Midbrain (tissue), 1 donor: ENCODE measurements at regions not wholly inside any gene's neighbourhood (a gene's known extent, or its start where the extent isn't known, plus 50 kb on each side); places are given as distances from the start of the nearest gene placed in this dataset.

ENCODE experiments used
- DNase-seq: peaks from one replicate; lab custom pipeline; 2025; lab: John Stamatoyannopoulos, UW

DNA sequence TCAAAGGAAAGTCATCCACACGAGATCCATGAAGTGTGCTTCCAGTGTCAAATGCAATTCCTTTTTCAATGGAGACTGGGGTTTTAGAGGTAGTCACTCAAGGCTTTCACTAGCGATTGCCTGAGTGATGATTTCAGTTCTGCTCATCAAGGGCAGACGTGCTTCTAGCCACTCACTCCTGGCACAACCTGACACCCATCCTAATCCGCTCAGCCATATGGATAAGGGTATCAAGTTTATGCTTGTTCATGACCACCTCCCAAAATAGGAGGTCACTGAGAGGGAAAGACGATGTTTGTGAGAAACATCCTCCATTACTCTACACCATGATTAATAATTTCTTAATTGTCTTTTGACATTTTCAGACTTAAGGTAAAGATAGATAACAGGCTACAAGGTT lies 91.3 kb upstream of the HEY2 start:
- no peak for DNase-seq

DNA sequence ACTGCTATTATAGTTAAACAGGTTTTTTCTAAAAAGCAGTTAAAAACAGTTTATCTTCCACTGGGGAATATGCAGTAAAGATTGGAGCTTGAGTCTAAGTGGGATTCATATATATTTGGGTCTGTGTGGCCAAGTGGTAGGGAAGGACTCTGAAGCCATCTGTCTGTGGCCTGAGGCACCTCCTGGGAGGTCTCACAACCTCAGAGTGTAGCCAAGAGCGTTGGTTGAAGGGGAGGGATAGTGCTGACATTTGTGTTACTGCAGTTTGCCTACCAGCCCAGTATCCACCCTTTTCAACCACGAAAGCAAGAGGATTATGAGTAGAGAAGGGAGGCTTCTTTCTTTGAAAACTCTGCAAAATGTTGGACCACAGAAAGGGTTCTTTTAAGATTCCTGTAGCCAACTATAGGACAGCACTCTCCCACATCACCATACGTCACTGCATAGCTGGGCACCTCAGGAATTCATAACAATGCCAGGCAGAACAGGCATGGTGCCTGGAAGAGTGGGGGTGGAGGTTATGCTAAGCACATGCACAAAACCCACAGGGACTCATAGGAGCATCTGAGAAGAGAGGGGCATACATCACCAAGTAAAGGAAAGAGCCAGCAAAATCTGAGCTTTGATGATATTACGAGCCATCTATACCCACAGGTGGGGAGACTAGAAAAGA lies 90.5 kb upstream of the HEY2 start:
- no peak for DNase-seq

DNA sequence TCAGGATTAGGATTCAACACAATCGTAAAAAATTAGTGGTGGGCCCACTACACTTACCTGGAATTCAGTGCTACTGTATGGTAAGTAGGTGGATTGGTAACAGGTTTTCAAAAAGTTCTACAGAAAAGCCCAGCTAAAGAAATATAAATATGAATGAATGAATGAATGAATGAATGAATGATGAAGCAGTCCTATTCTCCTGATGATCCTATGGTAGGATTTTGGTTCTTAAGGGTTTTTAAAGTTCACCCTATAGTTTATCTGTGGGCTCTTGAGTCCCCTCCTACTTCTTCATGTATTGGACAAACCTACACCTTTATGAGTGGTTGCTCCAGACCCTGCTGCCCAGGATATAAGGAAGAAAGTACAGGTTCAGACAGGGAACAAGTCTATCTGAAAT lies 89.5 kb upstream of the HEY2 start:
- DNase-seq, result no peak

DNA sequence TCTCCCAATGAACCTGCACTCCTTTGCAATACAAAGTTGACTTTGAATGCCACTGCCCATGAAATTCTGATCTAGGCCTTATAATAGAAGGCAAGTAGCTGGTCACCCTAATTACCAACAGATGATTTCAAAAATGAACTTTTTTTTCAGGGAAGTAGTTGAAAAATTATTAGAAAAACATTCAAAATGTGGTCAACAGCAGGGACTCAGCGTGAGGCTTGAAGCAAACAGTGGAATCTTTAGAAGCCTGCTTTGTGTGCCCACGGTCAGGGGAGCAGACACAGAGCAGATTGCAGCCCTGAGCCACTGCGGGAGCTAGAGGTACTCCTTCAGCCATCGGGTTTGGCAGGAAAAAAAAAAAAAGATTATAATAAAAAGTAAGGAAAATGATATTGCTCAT lies 87.1 kb upstream of the HEY2 start:
- no peak for DNase-seq

DNA sequence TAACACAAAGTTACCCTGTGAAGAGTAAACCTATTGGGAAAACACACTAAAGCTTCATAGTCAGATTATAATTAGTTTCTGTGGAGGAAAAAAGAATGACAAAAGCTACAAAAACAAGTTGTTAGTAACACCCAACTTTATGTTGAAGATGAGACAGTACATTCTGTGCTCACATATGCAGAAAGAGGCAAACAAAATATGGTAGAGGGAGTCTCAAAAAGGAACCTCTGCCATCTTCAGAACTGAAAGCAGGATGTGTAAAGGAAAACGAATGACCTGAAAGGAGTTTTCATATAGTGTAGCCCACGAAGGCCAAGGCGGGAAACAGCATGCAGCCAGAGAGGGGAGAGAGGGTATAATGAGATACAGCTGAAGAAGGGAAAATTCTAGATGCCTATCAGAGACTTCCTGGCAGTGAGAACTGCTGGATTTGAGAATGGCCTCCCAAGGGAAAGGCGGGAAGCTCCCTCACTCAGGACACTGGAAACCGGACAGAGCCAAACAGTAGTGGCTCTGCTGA lies 84.1 kb upstream of the HEY2 start:
- DNase-seq, result no peak

DNA sequence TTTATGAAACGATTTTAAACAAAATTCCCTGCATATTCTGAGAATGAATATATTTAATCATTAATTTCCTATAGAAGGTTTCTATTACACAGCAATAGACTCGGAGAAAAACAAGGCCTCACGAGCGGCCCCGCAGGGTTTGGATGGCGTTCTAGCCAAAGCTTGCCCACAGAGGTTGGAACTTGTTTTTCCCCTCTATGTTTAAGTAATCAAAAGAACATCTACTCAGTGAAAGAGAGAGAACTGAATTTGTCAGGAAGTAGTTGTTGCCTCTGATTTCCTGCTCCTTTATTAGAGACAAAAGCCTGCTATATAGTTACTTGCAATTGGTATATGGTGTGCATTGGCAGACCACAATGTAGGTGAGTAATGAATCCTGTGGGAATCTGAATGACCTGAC lies 82.1 kb upstream of the HEY2 start:
- DNase-seq, result no peak

DNA sequence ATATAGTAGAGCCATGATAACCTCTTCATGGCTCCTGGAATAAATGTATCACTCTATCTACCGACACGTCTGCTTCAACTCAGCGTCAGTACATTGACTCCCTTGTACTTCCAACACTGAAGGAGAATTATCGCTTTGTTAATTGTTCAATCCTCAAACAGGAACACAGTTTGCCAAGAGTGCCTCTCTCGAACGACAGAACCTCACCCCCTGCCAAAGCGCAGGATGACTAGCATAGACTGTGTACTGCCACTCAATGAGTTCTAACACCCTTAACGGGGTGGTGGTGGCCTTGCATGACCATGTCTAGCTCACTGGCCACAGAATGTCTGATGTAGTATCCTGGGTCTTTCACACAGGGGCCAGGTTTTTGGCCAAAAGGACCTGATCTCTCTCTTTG lies 81.4 kb upstream of the HEY2 start:
- DNase-seq, result peak; percentile 45

DNA sequence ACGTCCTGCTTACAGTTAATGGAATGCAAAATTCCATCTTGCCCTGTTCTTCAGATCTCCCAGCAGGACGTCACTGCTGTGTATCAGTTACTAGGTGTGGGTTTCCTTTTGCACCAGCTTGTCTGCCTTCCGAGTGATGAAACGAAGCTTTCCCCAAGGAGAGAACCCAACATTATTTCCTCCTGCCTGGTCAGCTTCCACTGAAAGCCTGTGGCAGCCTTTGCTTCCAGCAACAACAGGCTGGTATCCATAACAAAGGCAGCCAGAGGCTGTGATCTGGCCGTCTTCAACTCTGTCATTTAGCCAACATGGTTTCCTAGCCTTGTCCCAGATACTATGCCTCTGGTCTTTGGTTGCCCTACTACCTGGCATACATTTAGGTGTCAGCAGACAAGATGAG lies 78.9 kb upstream of the HEY2 start:
- DNase-seq, result peak; percentile 20

DNA sequence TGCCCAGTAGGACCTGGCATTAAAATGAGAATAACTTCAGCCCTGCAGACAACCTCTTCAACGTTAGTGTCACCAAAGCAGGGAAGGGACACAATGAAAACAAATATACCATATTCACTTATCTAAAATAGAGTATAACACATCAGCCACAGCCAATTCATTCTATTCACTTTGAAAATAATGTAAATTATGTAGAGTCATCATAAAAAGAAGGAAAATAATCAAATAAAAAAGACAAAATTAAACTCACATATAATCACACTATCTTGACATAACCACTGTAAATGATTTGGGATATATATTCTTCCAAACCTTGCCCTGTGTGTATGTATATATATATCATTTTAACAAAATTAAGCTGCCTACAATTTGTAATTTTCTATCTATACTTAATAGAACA lies 78.1 kb upstream of the HEY2 start:
- no peak for DNase-seq

DNA sequence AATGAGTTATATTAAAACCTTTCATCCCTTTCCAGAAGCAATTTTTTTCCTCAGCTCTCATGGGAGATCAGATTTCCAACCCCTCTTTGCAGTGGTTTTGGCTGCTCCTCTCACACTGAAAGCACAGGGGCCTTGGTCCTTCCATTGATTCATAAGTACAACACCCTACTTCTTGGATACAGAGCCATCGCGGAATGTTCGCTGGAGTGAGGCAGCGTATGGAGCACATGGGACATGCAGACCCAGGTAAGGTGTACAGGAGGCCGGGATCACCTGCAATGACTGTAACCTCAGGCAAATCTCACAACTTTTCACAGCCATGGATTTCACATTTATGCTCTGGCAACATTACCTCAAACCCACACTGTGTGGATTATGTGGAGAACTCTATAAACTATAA lies 75.2 kb upstream of the HEY2 start:
- no peak for DNase-seq

DNA sequence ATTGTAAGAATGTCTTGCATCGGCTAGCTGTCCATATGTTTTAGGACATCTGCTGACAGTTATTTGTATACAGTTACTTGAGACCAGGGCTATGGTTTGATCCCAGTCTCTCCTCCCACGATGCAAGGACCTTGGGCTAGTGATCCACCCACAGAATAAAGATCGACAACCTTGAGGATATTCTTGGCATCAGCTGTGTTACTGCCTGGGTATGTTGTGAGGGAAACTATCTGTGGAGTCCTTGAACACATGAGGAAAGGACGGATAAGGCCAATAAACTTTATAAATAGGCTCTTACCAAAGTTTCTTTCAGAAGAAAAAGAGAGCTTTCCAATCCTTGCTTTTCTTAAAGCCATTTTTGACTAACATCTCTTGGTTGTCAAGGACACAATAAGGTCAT lies 70.8 kb upstream of the HEY2 start:
- no peak for DNase-seq

DNA sequence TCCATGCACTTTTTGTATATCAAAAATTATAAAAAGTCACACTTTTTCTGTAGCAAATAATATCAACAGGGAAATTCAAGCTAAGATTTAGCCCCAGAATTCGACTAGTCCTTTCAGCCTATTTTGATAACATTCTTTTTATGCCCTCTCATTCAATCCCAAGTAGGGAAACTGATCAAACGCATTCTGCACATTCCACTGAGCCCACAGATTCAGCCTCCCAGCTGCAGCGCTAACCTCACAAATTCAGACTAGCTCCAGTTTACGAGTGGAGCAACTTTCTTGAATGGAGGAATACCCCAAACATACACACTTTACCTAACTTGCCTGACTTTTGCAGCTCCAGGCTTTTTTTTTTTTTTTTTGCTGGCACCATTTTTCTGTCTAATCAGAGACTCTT lies 70.3 kb upstream of the HEY2 start:
- DNase-seq, result no peak

DNA sequence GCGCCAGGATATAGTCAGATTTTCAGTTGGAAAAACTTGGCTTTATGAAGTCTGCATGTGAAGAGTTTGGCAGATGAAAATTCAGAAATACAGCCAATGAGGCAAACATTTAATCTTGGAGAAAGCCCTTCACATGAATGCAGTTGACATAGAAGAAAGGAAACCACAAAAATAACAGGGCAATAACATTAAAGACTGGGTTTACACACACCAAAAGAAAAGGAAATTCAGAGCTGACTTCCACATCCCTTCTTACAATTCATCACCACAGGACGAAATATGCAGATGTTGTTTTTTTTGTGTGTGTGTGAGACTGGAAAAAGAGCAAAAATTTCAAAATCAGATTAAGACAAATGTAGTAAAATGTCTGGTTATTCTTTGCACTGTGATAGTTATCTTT lies 69.8 kb upstream of the HEY2 start:
- DNase-seq, result no peak

DNA sequence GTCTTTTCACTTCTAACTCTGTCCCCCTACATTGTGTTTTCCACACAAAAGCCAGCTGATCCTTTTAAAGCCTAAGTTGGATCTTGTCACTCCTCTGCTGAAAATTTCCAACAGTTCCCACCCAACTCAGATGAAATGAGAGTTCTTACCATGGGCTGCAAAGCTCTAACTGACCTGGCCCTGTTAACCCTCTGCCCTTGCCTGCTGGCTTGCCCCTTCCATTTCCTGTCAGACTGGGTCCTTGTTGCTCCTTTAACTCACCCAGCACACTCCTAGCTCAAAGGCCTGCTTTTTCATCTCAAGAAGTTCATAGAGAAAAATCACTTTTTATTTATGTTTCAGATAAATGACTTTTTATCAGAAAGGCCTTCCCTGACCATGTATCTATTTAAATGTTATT lies 66.5 kb upstream of the HEY2 start:
- no peak for DNase-seq

DNA sequence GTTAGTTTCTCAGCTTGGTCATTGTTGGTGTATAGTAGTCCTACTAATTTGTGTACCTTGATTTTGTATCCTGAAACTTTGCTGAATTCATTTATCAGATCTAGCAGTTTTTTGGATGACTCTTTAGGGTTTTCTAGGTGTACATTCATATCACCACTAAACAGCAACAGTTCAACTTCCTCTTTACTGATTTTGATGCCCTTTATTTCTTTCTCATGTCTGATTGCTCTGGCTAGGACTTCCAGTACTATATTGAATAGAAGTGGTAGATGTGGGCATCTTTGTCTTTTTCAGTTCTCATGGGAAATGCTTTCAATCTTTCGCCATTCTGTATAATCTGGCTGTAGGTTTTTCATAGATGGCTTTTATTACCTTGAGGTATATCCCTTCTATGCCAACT lies 61.3 kb upstream of the HEY2 start:
- no peak for DNase-seq

DNA sequence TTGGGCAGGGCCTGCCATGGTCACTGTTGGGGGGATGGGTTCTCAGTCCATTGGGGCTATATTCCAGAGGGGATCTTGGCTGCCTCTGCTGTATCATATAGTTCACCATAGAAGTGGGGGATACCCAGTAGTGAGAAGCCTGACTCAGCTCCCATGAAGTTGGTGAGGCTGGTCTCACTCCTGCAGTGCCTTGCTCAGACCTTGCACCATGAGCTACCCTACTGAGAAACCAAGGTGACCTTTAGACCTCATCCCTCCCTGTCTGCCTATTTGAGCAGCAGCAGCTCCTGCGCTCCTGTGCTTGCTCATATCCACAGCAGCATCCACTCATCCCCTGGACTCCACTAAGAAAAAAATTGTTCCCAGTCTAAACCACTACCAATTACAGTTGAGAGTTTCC lies 56.0 kb upstream of the HEY2 start:
- no peak for DNase-seq

DNA sequence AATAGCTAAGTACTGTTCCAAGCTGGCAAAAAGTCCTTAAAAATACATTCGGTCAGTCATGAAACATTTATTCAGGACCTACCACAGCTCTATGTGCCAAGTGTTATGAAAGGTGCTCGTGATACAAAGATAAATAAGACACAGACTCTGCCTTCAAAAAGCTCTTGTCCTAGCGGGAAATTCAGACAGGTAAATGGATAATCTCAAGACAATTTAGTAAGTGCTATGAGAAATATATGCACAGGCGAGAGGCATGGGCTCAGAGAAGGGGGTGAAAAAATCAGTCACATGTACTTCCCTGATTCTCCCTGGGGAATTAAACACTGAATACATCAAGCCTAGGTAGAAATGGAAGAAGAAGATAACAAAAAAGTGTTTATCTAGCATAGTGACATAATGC lies 49.8 kb upstream of the HEY2 start:
- DNase-seq, result no peak
